MCF 10A (cell line): ENCODE measurements at regions not wholly inside any gene's neighbourhood (a gene's known extent, or its start where the extent isn't known, plus 50 kb on each side); places are given as distances from the start of the nearest gene placed in this dataset.

Experiments used
- BruUV-seq: library from RNA; stranded (reverse); fragments of 400-500 nt; replicated peaks from 2 replicates; lab custom pipeline; 2021; lab: Mats Ljungman, UMichigan
- CTCF ChIA-PET: fragments of 300-600 bp; sonication (Branson Sonifier 250); formaldehyde crosslinking; extraction: SDS; loops from one replicate; lab custom pipeline; 2021; ENCODE audit warnings: antibody characterized with exemption, inconsistent platforms; lab: Yijun Ruan, JAX
- POLR2A ChIA-PET: fragments of 300-600, 350-650 bp; sonication (Branson Sonifier 250); formaldehyde crosslinking; extraction: SDS; loops from one replicate; lab custom pipeline; 2020; ENCODE audit warnings: antibody characterized with exemption, inconsistent platforms; lab: Yijun Ruan, JAX
- DNase-seq: peaks from one replicate; pipeline ENCODE4 v3.0.0-alpha.2; 2018; ENCODE audit not compliant: unreplicated experiment
- H3K27ac Mint-ChIP-seq: one replicate; pipeline ENCODE4 v1.8.0; 2022; ENCODE audit warnings: mild to moderate bottlenecking, low read depth, mixed read lengths; ENCODE audit not compliant: unreplicated experiment
- H3K27me3 Mint-ChIP-seq: one replicate; pipeline ENCODE4 v1.8.0; 2022; ENCODE audit warnings: mixed read lengths; ENCODE audit not compliant: insufficient read depth, unreplicated experiment
- H3K36me3 Mint-ChIP-seq: one replicate; pipeline ENCODE4 v1.8.0; 2022; ENCODE audit warnings: mild to moderate bottlenecking, moderate library complexity, mixed read lengths; ENCODE audit not compliant: insufficient read depth, unreplicated experiment
- H3K4me1 Mint-ChIP-seq: one replicate; pipeline ENCODE4 v1.8.0; 2022; ENCODE audit warnings: mixed read lengths; ENCODE audit not compliant: insufficient read depth, unreplicated experiment
- H3K4me3 Mint-ChIP-seq: one replicate; pipeline ENCODE4 v1.8.0; 2022; ENCODE audit warnings: mild to moderate bottlenecking, moderate library complexity, mixed read lengths; ENCODE audit not compliant: unreplicated experiment
- H3K9me3 Mint-ChIP-seq: one replicate; pipeline ENCODE4 v1.8.0; 2022; ENCODE audit warnings: mixed read lengths; ENCODE audit not compliant: unreplicated experiment
- CTCF ChIP-seq: fragments of 200-600 bp; IDR thresholded peaks from one replicate; pipeline ENCODE4 v1.8.0; 2022; ENCODE audit warnings: antibody characterized with exemption, mild to moderate bottlenecking; ENCODE audit not compliant: unreplicated experiment
- intact Hi-C: fragments of 100-400 bp; cut with micrococcal nuclease; formaldehyde crosslinking; loops from 2 replicates; pipeline ENCODE4 v1.14.1; 2022

GRCh38 chrX:39777623-39778025 lies 320.1 kb downstream of the BCOR start:
- Mint-ChIP-seq H3K36me3 (no peaks in the 10 kb centered on the region), H3K4me3 (no peak overlapping the region), H3K27me3 (peaks cover 15% of the 10 kb centered on the region), H3K27ac (no peak overlapping the region), H3K4me1 (no peaks in the 10 kb centered on the region), H3K9me3 (no peaks in the 10 kb centered on the region)
- no peak for TF ChIP-seq CTCF
- DNase-seq = no peak
- no TSS peak for BruUV-seq
- intact Hi-C loops = no loop called here
- CTCF ChIA-PET = no interaction called here
- POLR2A ChIA-PET = no interaction called here

- H3K27me3 Mint-ChIP-seq = peaks cover 28% of the 10 kb centered on the region
- intact Hi-C loops = no loop called here
- H3K36me3 Mint-ChIP-seq = no peaks in the 10 kb centered on the region
- no peak for TF ChIP-seq CTCF
- no peak for DNase-seq
- H3K27ac Mint-ChIP-seq = no peak overlapping the region
- no peaks in the 10 kb centered on the region for H3K4me1 Mint-ChIP-seq
- H3K4me3 Mint-ChIP-seq = no peak overlapping the region
- H3K9me3 Mint-ChIP-seq = no peaks in the 10 kb centered on the region
- BruUV-seq = no TSS peak
- ChIA-PET CTCF (no interaction called here), POLR2A (no interaction called here)
These were observed 317.6 kb downstream of the BCOR start for GRCh38 chrX:39779952-39780783.

DNA sequence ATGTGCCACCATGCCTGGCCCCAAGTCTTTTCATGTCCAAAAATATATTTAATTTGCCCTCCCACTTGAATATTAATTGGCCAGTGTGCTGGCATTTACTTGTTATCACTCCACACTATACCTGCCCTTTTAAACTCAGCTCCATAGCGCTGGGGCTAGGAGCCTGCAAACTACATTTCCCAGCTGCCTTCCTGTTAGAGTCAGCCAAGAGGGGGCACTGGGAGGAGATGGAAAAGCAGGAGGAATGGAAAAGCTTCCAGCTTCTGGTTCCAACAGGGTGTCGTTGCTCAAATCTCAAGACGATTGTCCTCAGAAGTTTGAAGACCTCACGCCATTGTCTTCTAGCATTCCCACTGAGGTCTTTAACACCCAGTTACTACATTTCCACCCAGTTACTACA lies 315.5 kb downstream of the BCOR start:
- BruUV-seq = no TSS peak

GRCh38 chrX:39787999-39788398 lies 309.8 kb downstream of the BCOR start:
- TF ChIP-seq CTCF = no peak
- ChIA-PET POLR2A (no interaction called here), CTCF (no interaction called here)
- no TSS peak for BruUV-seq
- Mint-ChIP-seq H3K9me3 (no peaks in the 10 kb centered on the region), H3K36me3 (no peaks in the 10 kb centered on the region), H3K4me3 (no peak overlapping the region), H3K27ac (no peak overlapping the region), H3K4me1 (no peaks in the 10 kb centered on the region), H3K27me3 (peaks cover 32% of the 10 kb centered on the region)
- intact Hi-C loops = no loop called here
- DNase-seq = no peak

More for the DNA sequence above, 315.5 kb downstream of the BCOR start:
- Mint-ChIP-seq H3K4me3 (no peak overlapping the region), H3K9me3 (no peaks in the 10 kb centered on the region), H3K27me3 (peaks cover 32% of the 10 kb centered on the region), H3K27ac (no peak overlapping the region), H3K4me1 (no peaks in the 10 kb centered on the region), H3K36me3 (no peaks in the 10 kb centered on the region)
- no peak for TF ChIP-seq CTCF
- CTCF ChIA-PET = interaction anchor here (0.6 to 0.7 kb wide), 2 partner anchors 57 to 213 kb away, joined by 4 to 7 read pairs; no protein-coding TSS in a partner anchor
- POLR2A ChIA-PET = no interaction called here
- intact Hi-C loops = no loop called here
- no peak for DNase-seq
